Fibroblast of lung (primary cell): ENCODE measurements at regions not wholly inside any gene's neighbourhood (a gene's known extent, or its start where the extent isn't known, plus 50 kb on each side); places are given as distances from the start of the nearest gene placed in this dataset.

Experiments
- DNase-seq, 2 donors: peaks; one replicate each; pipeline versions ENCODE4 v3.0.0 to v3.0.0-alpha.2; 2010; ENCODE audit warnings: low read depth in 2 of 2
- H2AFZ ChIP-seq: 2 replicates; pipeline ENCODE4 v1.5.1; 2012; ENCODE audit warnings: low read length, control low read depth, inconsistent platforms
- H3K27ac ChIP-seq: 2 replicates; pipeline ENCODE4 v1.5.1; 2011; ENCODE audit warnings: low read length, control low read depth; ENCODE audit not compliant: insufficient read depth
- H3K27me3 ChIP-seq: 2 replicates; pipeline ENCODE4 v1.5.1; 2011; ENCODE audit warnings: mild to moderate bottlenecking, low read length; ENCODE audit not compliant: control insufficient read depth, insufficient read depth
- H3K36me3 ChIP-seq: 2 replicates; pipeline ENCODE4 v1.5.1; 2011; ENCODE audit warnings: low read length; ENCODE audit not compliant: control insufficient read depth, insufficient read depth
- H3K4me1 ChIP-seq: 2 replicates; pipeline ENCODE4 v1.5.1; 2011; ENCODE audit warnings: low read length; ENCODE audit not compliant: control insufficient read depth, insufficient read depth; ENCODE audit errors: extremely low read depth
- H3K4me2 ChIP-seq: 2 replicates; pipeline ENCODE4 v1.5.1; 2011; ENCODE audit warnings: low read length, control low read depth; ENCODE audit not compliant: insufficient read depth; ENCODE audit errors: extremely low read depth
- H3K4me3 ChIP-seq, 4 experiments: fragments of 200-600 bp in 1 of 4; sonication (generic) in 1 of 4; replicated peaks in 1 of 4; 2 replicates each; pipeline ENCODE4 v1.5.1; 2011 to 2016; ENCODE audit warnings: low read length in 4 of 4, low read depth in 3 of 4, mild to moderate bottlenecking in 3 of 4, control low read depth in 2 of 4, inconsistent platforms in 1 of 4, mixed read lengths in 1 of 4; ENCODE audit not compliant: insufficient read depth in 1 of 4; ENCODE audit errors: control extremely low read depth in 1 of 4
- H3K79me2 ChIP-seq: 2 replicates; pipeline ENCODE4 v1.5.1; 2012; ENCODE audit warnings: mild to moderate bottlenecking, low read length, inconsistent platforms; ENCODE audit not compliant: control insufficient read depth, insufficient read depth
- H3K9ac ChIP-seq: 2 replicates; pipeline ENCODE4 v1.5.1; 2011; ENCODE audit warnings: mild to moderate bottlenecking, low read length, control low read depth; ENCODE audit not compliant: insufficient read depth
- H3K9me3 ChIP-seq: 2 replicates; pipeline ENCODE4 v1.5.1; 2012; ENCODE audit warnings: low read depth, low read length; ENCODE audit not compliant: control insufficient read depth, insufficient read depth
- H4K20me1 ChIP-seq: 2 replicates; pipeline ENCODE4 v1.5.1; 2011; ENCODE audit warnings: low read length; ENCODE audit not compliant: control insufficient read depth, insufficient read depth; ENCODE audit errors: extremely low read depth
- CTCF ChIP-seq, 2 donors: IDR thresholded peaks in 1 of 2; conservative IDR thresholded peaks in 1 of 2; 1 replicate in 1 of 2; 2 replicates in 1 of 2; pipeline ENCODE4 v1.5.1; 2011 to 2012; ENCODE audit warnings: low read length in 2 of 2, control low read depth in 1 of 2, inconsistent platforms in 1 of 2, low read depth in 1 of 2, mild to moderate bottlenecking in 1 of 2
- EZH2 ChIP-seq: IDR thresholded peaks from 2 replicates; pipeline ENCODE4 v1.5.1; 2012; ENCODE audit warnings: low read length, control low read depth, mild to moderate bottlenecking; ENCODE audit errors: missing control alignments

DNA sequence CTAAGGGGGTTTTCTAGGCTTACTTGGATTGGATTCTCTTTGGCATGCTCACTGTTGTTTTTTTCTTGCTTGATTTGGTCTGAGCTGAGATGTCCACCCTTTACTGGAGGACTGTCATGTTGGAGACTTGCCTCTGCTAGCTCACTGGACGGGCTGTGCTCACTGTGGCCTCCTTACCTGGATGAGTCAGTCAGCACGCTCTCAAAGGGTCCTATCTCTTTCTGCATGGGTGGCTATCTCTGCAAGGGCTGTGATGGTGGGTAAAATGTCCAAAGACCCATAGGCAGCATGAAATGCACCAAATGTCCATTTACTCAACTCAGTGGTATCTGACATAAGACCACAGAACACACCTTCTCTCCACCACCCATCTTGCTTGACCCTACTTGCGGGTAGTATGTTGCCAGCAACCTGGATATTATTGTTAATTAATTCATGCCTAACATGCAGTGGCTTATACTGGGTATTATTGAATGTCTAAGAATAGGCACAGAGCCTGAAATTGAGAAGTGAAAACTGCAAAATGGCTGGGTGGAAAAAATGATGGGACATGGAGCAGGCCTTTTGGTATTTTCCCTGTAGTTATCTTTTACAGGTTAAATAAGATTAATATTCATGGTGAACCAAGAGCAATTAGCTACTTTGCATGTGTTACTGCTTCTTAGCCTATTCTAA is 68.9 kb upstream of the TLE1 start:
- H3K4me1 ChIP-seq = no peaks in the 10 kb centered on the region
- no peaks in the 10 kb centered on the region for H4K20me1 ChIP-seq
- H3K27me3 ChIP-seq = no peaks in the 10 kb centered on the region
- no peak overlapping the region for H2AFZ ChIP-seq
- no peak overlapping the region for H3K4me2 ChIP-seq
- H3K9ac ChIP-seq = no peak overlapping the region
- no peak overlapping the region for H3K27ac ChIP-seq
- no peak for DNase-seq
- no peak overlapping the region for H3K4me3 ChIP-seq
- H3K36me3 ChIP-seq = no peaks in the 10 kb centered on the region
- no peaks in the 10 kb centered on the region for H3K79me2 ChIP-seq
- TF ChIP-seq EZH2 (no peak), CTCF (conservative IDR thresholded peaks at IDR 0.05 in 1 of 2, IDR thresholded peaks at IDR 0.05 in 1 of 2; ENCODE audit: low read depth in 1 of 2, low read length in 2 of 2) (no peak)
- no peaks in the 10 kb centered on the region for H3K9me3 ChIP-seq

- H3K36me3 ChIP-seq = no peaks in the 10 kb centered on the region
- no peak for TF ChIP-seq CTCF (conservative IDR thresholded peaks at IDR 0.05 in 1 of 2, IDR thresholded peaks at IDR 0.05 in 1 of 2; ENCODE audit: low read depth in 1 of 2, low read length in 2 of 2)
- no peak for TF ChIP-seq EZH2
- no peak overlapping the region for H3K4me3 ChIP-seq
- H3K4me2 ChIP-seq = no peak overlapping the region
- no peaks in the 10 kb centered on the region for H3K27me3 ChIP-seq
- H3K79me2 ChIP-seq = no peaks in the 10 kb centered on the region
- no peak overlapping the region for H2AFZ ChIP-seq
- H3K9me3 ChIP-seq = no peaks in the 10 kb centered on the region
- peak; percentile 90 to 97 for DNase-seq
- no peak overlapping the region for H3K9ac ChIP-seq
- H3K27ac ChIP-seq = peak overlapping the region; percentile 14
- no peaks in the 10 kb centered on the region for H4K20me1 ChIP-seq
- H3K4me1 ChIP-seq = no peaks in the 10 kb centered on the region
These were observed 70.4 kb upstream of the TLE1 start for GRCh38 chr9:81759680-81760215.

GRCh38 chr9:81767921-81768320 is 78.6 kb upstream of the TLE1 start:
- Histone ChIP-seq H3K27ac (no peak overlapping the region), H2AFZ (no peak overlapping the region), H3K36me3 (no peaks in the 10 kb centered on the region), H3K27me3 (no peaks in the 10 kb centered on the region), H4K20me1 (no peaks in the 10 kb centered on the region), H3K4me2 (no peak overlapping the region), H3K9me3 (no peaks in the 10 kb centered on the region), H3K4me1 (no peaks in the 10 kb centered on the region), H3K4me3 (no peak overlapping the region), H3K79me2 (no peaks in the 10 kb centered on the region), H3K9ac (no peak overlapping the region)
- TF ChIP-seq EZH2 = no peak
- no peak for TF ChIP-seq CTCF (conservative IDR thresholded peaks at IDR 0.05 in 1 of 2, IDR thresholded peaks at IDR 0.05 in 1 of 2; ENCODE audit: low read depth in 1 of 2, low read length in 2 of 2)
- DNase-seq = no peak
